GM19372 (cell line): ENCODE measurements at regions not wholly inside any gene's neighbourhood (a gene's known extent, or its start where the extent isn't known, plus 50 kb on each side); places are given as distances from the start of the nearest gene placed in this dataset.
"Not testable (repeated sequence)": the region's sequence is repeated elsewhere in the genome, so short reads cannot be mapped to it uniquely, and the experiment has no call there.

ENCODE experiments used
- ATAC-seq: cut with Tn5 transposase; IDR thresholded peaks from one replicate; pipeline ENCODE4 v1.9.1; 2021; ENCODE audit warnings: mild to moderate bottlenecking, low read depth, moderate library complexity; ENCODE audit not compliant: unreplicated experiment

GRCh38 chr13:50129081-50129705, 113.9 kb downstream of the KCNRG start:
- ATAC-seq: no peak

- no peak for ATAC-seq
These were observed 114.5 kb downstream of the KCNRG start for GRCh38 chr13:50129706-50130122.

GRCh38 chr13:50130123-50130946, 115.1 kb downstream of the KCNRG start:
- ATAC-seq: peak; percentile 19

GRCh38 chr13:50131920-50132903, 117.0 kb downstream of the KCNRG start:
- no peak for ATAC-seq

- no peak for ATAC-seq
These were observed 117.7 kb downstream of the KCNRG start for GRCh38 chr13:50132904-50133357.

DNA sequence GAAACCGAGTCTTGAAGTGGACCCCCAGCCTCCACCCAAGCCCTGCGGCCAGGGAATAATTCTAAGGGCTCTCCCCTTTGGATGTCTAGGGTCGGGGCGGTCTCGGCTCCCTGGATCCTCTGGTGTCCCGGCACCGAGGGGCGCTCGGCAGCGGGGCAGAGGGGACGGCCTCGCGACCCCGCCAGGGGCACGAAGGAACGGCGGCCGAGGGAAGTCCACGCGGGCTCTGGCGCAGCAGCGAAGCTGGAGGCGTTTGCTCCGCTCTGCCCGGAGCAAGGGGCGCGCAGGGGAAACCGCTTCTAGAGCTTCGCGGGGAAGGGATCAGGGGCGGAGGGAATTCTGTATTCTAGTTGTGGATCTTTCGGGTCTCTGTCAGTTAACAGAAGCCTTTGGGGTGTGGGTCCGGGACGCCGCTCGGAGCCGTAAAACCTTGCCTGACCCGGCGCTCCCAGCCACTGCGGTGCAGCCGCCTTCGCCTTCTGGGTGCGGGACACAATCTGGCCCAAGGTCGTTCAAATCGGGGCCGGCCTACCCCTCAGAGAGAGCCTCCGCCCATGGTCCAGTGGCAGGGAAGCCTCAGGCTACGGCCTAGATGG, 118.2 kb downstream of the KCNRG start:
- ATAC-seq: no peak

DNA sequence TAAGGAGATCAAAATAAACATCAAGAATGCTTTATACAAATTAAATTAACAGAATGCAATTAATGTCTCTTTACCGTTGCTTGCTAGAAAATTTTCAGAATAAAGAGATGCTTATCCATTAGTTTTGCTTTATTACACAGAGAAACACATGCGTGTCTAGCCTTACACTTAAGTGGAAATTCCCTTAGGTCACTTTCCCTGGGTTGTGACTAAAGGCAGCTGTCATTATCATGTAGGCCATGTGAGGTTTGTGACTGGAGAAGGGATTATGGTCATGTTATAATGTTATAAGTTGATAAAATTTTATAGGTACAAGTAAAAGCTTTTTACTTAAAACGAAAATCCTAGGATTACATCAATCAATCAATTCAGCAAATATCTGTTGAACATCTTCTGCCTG, 121.0 kb downstream of the KCNRG start:
- no peak for ATAC-seq

GRCh38 chr13:50136678-50137077, 121.4 kb downstream of the KCNRG start:
- ATAC-seq: no peak

GRCh38 chr13:50139435-50139934, 124.2 kb downstream of the KCNRG start:
- ATAC-seq: not testable (repeated sequence)

DNA sequence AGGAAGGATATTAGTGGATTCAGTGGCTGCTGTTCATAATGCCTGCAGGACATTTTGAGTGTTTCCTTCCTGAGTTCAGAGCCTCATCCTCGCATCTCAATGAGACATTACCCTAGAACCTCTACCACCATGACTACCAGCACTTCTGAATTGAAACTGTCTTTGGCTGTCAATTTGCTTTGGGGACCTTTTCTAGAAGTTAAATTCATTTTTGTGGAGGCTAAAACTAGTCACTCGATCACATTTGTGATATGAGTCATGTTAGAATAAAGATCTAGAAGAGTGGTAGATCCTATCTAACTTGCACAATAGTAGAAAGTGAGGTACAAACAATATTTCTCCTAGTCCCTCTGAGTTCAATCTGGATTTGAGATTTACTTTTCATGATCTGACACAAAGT, 124.9 kb downstream of the KCNRG start:
- no peak for ATAC-seq

- no peak for ATAC-seq
These were observed 125.5 kb downstream of the KCNRG start for GRCh38 chr13:50140581-50141374.

- no peak for ATAC-seq
These were observed 126.2 kb downstream of the KCNRG start for GRCh38 chr13:50141375-50141975.

DNA sequence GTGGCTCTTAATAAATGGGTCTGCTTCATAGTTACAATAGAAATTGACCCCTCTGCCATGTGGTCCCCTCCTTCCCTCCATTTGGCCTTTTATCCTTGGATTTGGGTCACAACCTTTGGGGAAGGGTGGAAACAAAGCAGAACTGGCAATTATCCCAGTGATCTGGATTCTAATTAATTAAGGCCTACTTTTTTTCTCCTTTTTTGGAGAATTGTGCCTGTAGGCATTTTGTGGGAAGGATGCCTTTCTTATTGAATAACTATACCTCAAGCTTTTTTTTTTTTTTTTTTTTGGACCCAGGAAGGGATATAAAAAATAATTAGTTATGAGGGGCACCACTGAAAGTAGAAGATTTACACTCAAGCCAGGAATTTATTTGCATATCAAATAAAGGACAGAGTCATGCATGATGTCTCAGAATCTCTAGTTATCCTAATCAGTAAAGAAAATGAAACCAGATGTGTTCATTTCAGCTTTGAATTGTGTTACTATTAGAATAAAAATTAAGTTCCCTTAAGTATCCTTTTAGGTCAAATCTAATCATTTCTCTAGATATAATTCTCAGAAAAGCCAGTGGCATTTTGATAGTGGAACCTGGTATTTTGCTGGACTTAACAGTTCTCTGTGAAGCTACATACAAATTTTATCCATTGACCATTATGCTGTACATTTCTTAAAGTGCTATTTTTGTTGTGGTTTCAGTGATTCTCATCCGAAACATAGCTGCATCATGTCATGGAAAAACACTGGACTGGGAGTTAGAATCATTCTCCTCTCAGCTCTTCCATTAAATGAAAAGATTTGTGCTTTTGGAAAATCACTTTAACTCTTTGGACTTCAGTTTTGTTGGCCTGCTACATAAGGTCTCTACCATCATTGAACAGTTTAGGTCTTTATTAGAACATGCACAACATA, 129.3 kb downstream of the KCNRG start:
- no peak for ATAC-seq

- ATAC-seq: no peak
These were observed 134.0 kb downstream of the KCNRG start for GRCh38 chr13:50149214-50149613.

GRCh38 chr13:50149932-50150331, 134.7 kb downstream of the KCNRG start:
- ATAC-seq: no peak

DNA sequence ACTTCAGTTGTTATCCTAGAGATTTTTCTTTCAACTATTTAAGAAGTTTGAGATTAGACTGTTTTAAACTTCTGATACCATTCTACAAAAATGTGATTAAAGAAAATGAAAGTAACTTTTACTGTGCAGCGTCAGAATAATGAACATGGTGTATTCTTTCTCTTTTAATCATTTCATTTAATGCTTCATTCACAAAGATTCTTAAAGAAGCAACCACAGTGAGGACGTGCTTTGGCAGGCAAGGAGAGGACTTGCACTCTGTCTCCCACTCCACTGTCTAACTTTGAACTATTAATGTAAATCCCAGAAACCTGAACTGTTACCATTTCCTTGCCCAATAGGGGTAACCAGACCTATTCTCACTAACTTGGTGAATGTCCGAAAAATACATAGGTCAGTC, 137.0 kb downstream of the KCNRG start:
- no peak for ATAC-seq

DNA sequence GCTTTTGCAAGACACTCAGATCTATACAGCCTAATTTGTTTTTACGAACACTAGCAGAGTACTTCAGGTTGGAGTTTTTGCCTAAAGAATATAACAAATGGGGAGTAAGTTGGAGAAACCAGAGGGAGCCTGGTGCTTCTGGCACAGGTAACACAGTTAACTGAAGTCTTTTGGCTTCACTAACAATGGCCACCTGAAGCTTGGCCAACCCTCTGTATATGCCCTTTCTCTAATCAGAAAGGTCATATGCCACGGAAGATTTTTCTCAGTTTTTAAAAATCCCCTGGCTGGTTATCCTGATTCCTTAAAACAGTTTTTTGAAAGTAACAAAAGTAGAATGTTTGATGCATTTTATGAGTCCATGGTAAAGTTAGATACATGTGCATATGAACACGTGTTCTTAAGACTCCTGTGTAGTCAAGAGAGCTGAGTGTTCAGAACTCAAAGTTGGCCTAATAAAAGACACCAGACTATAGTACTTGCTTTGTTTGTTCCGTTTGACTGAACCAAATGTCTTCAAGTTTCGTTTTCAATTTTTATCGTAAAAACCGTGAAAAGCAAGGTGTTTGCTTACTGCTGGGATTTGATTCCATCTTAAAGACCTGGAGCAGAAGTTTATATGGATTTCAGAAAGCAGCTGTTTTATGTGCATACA, 137.5 kb downstream of the KCNRG start:
- ATAC-seq: peak; percentile 59
